ENCODE measurements at regions not wholly inside any gene's neighbourhood (a gene's known extent, or its start where the extent isn't known, plus 50 kb on each side); places are given as distances from the start of the nearest gene placed in this dataset.

GRCh38 chr10:126787201-126787600 is 116.7 kb upstream of the C10orf90 start:
- TF ChIP-seq, protein P1, sequence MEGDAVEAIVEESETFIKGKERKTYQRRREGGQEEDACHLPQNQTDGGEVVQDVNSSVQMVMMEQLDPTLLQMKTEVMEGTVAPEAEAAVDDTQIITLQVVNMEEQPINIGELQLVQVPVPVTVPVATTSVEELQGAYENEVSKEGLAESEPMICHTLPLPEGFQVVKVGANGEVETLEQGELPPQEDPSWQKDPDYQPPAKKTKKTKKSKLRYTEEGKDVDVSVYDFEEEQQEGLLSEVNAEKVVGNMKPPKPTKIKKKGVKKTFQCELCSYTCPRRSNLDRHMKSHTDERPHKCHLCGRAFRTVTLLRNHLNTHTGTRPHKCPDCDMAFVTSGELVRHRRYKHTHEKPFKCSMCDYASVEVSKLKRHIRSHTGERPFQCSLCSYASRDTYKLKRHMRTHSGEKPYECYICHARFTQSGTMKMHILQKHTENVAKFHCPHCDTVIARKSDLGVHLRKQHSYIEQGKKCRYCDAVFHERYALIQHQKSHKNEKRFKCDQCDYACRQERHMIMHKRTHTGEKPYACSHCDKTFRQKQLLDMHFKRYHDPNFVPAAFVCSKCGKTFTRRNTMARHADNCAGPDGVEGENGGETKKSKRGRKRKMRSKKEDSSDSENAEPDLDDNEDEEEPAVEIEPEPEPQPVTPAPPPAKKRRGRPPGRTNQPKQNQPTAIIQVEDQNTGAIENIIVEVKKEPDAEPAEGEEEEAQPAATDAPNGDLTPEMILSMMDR (IDR thresholded peaks at IDR 0.05), result no peak
- no peak for TF ChIP-seq POLR2A (IDR thresholded peaks at IDR 0.05)

All from adrenal gland (tissue), 5 donors.